Stomach (tissue), 8 donors: ENCODE measurements at regions not wholly inside any gene's neighbourhood (a gene's known extent, or its start where the extent isn't known, plus 50 kb on each side); places are given as distances from the start of the nearest gene placed in this dataset.

Experiments
- DNase-seq, 2 donors: peaks; one replicate each; pipeline versions ENCODE4 v3.0.0 to v3.0.0-alpha.2; 2013 to 2019
- H3K27ac ChIP-seq, 5 donors: fragments of 200-600 bp in 4 of 5; sonication (generic) in 4 of 5; one replicate each; pipeline ENCODE4 v1.5.1; 2013 to 2019; ENCODE audit warnings: mild to moderate bottlenecking in 1 of 5, moderate library complexity in 1 of 5
- H3K27me3 ChIP-seq, 3 donors: fragments of 200-600 bp; sonication (generic); one replicate each; pipeline ENCODE4 v1.5.1; 2017 to 2019; ENCODE audit warnings: mixed run types in 1 of 3
- H3K36me3 ChIP-seq, 4 donors: fragments of 200-600 bp; sonication (generic); 1 replicate in 3 of 4; 2 replicates in 1 of 4; pipeline ENCODE4 v1.5.1; 2016 to 2019
- H3K4me1 ChIP-seq, 4 donors: fragments of 200-600 bp; sonication (generic); one replicate each; pipeline ENCODE4 v1.5.1; 2016 to 2019
- H3K4me3 ChIP-seq, 4 donors: fragments of 200-600 bp; sonication (generic) in 3 of 4; one replicate each; pipeline ENCODE4 v1.5.1; 2016 to 2019; ENCODE audit warnings: mild to moderate bottlenecking in 1 of 4
- H3K9me3 ChIP-seq, 4 donors: fragments of 200-600 bp; sonication (generic); one replicate each; pipeline ENCODE4 v1.5.1; 2016 to 2019
- EP300 ChIP-seq: sonication (generic); formaldehyde crosslinking; IDR thresholded peaks from one replicate; pipeline ENCODE4 v1.6.1; 2017; ENCODE audit warnings: antibody characterized with exemption
- POLR2A ChIP-seq, 4 donors: fragments of 450-650 bp; IDR thresholded peaks; one replicate each; pipeline ENCODE4 v1.6.1; 2016; ENCODE audit warnings: antibody characterized with exemption in 4 of 4, control low read depth in 2 of 4, mild to moderate bottlenecking in 1 of 4, moderate library complexity in 1 of 4
- POLR2AphosphoS5 ChIP-seq, 3 donors: sonication (generic); formaldehyde crosslinking; IDR thresholded peaks; one replicate each; pipeline ENCODE4 v1.6.1; 2016; ENCODE audit warnings: antibody characterized with exemption in 3 of 3
- whole genome bisulfite sequencing, 5 donors: extraction: QIAGEN DNeasy Blood & Tissue Kit in 3 of 5; methylation state at CpG; one replicate each; pipeline versions ENCODE4 v1.1.5 to v1.1.7; 2013 to 2018; 5-methylcytosine and 5-hydroxymethylcytosine counted together
- intact Hi-C: fragments of 100-400 bp; cut with DNase I; formaldehyde crosslinking; loops from one replicate; pipeline ENCODE4 v1.15.1; 2023; ENCODE audit warnings: low total_unique reads
- TF ChIP-seq, protein P1 (sequence below), 7 experiments: fragments of 450-650 bp in 4 of 7; fragments of 200-600 bp in 3 of 7; sonication (generic) in 3 of 7; IDR thresholded peaks; one replicate each; pipeline ENCODE4 v1.5.1; 2016 to 2019; ENCODE audit warnings: antibody characterized with exemption in 7 of 7, control low read depth in 2 of 7, mild to moderate bottlenecking in 1 of 7
- donor health status: healthy with polysubstance abuse.
- donor health status: Bipolar disorder and iron deficiency.
- donor health status: healthy.

DNA sequence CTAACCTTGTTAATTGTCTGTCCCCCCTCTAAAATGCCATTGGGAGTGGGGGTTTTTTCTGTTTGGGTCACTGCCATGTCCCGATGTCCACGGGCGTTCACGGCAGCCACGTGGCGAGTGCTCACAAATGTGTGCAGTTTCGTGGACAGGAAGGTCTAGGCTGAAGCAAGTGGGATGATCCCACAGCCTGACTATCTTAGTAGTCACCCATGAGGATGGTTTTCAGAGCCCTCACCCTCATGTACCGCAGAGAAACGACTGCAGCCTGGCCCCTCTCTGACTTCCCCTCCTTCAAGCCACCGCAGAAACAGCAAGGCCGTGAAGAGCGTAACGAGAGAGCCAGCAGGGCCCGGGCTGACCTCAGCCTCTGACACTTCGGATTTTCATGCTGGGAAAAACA lies 52.3 kb upstream of the COX20 start:
- H3K27ac ChIP-seq = no peak overlapping the region
- no peaks in the 10 kb centered on the region for H3K27me3 ChIP-seq
- TF ChIP-seq EP300 (no peak), POLR2A (IDR thresholded peaks at IDR 0.05) (no peak), POLR2AphosphoS5 (IDR thresholded peaks at IDR 0.05) (no peak)
- TF ChIP-seq, protein P1, sequence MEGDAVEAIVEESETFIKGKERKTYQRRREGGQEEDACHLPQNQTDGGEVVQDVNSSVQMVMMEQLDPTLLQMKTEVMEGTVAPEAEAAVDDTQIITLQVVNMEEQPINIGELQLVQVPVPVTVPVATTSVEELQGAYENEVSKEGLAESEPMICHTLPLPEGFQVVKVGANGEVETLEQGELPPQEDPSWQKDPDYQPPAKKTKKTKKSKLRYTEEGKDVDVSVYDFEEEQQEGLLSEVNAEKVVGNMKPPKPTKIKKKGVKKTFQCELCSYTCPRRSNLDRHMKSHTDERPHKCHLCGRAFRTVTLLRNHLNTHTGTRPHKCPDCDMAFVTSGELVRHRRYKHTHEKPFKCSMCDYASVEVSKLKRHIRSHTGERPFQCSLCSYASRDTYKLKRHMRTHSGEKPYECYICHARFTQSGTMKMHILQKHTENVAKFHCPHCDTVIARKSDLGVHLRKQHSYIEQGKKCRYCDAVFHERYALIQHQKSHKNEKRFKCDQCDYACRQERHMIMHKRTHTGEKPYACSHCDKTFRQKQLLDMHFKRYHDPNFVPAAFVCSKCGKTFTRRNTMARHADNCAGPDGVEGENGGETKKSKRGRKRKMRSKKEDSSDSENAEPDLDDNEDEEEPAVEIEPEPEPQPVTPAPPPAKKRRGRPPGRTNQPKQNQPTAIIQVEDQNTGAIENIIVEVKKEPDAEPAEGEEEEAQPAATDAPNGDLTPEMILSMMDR (IDR thresholded peaks at IDR 0.05) = no peak
- no peaks in the 10 kb centered on the region for H3K9me3 ChIP-seq
- no peak overlapping the region for H3K4me3 ChIP-seq
- DNase-seq = no peak
- intact Hi-C loops = no loop called here
- 87 to 96% (median 93%) methylated on average over 13 to 15 of the region's 15 CpGs for WGBS, 5 donors
- H3K36me3 ChIP-seq = no peaks in the 10 kb centered on the region
- no peaks in the 10 kb centered on the region for H3K4me1 ChIP-seq
